Gastroesophageal sphincter (tissue), 4 donors: ENCODE measurements at regions not wholly inside any gene's neighbourhood (a gene's known extent, or its start where the extent isn't known, plus 50 kb on each side); places are given as distances from the start of the nearest gene placed in this dataset.

Experiments
- ATAC-seq: fragments of 150-250 bp; one replicate; pipeline ENCODE4 v1.9.1; 2016; ENCODE audit warnings: mild to moderate bottlenecking, moderate library complexity
- H3K27ac ChIP-seq, 4 donors: fragments of 200-600 bp; sonication (generic) in 3 of 4; 1 replicate in 3 of 4; 2 replicates in 1 of 4; pipeline ENCODE4 v1.5.1; 2016 to 2019
- H3K27me3 ChIP-seq: fragments of 200-600 bp; sonication (generic); one replicate; pipeline ENCODE4 v1.5.1; 2019
- H3K36me3 ChIP-seq, 2 donors: fragments of 200-600 bp; sonication (generic); one replicate each; pipeline ENCODE4 v1.5.1; 2019; ENCODE audit warnings: control low read depth in 1 of 2
- H3K4me1 ChIP-seq, 3 donors: fragments of 200-600 bp; sonication (generic); 1 replicate in 2 of 3; 2 replicates in 1 of 3; pipeline ENCODE4 v1.5.1; 2016 to 2019; ENCODE audit warnings: control low read depth in 2 of 3
- H3K4me3 ChIP-seq, 2 donors: fragments of 200-600 bp; sonication (generic); one replicate each; pipeline ENCODE4 v1.5.1; 2019; ENCODE audit warnings: mild to moderate bottlenecking in 1 of 2, moderate library complexity in 1 of 2
- H3K9me3 ChIP-seq, 3 donors: fragments of 200-600 bp; sonication (generic); one replicate each; pipeline ENCODE4 v1.5.1; 2017 to 2019; ENCODE audit warnings: control low read depth in 2 of 3
- EP300 ChIP-seq: sonication (generic); formaldehyde crosslinking; IDR thresholded peaks from one replicate; pipeline ENCODE4 v1.6.1; 2017; ENCODE audit warnings: antibody characterized with exemption, mild to moderate bottlenecking
- POLR2A ChIP-seq, 2 donors: fragments of 450-650 bp; IDR thresholded peaks; one replicate each; pipeline ENCODE4 v1.6.1; 2017; ENCODE audit warnings: antibody characterized with exemption in 2 of 2, mild to moderate bottlenecking in 2 of 2, moderate library complexity in 1 of 2
- POLR2AphosphoS5 ChIP-seq: sonication (generic); formaldehyde crosslinking; IDR thresholded peaks from one replicate; pipeline ENCODE4 v1.6.1; 2017; ENCODE audit warnings: antibody characterized with exemption
- WGBS, 2 donors: methylation state at CpG; one replicate each; pipeline ENCODE4 v1.1.5; 2018; ENCODE audit warnings: low coverage in 1 of 2; 5-methylcytosine and 5-hydroxymethylcytosine counted together
- TF ChIP-seq, protein P1 (sequence below), 4 experiments: fragments of 200-600 bp in 2 of 4; fragments of 450-650 bp in 2 of 4; sonication (generic) in 1 of 4; IDR thresholded peaks; one replicate each; pipeline ENCODE4 v1.5.1; 2017 to 2019; ENCODE audit warnings: antibody characterized with exemption in 4 of 4, mild to moderate bottlenecking in 2 of 4, moderate library complexity in 2 of 4

DNA sequence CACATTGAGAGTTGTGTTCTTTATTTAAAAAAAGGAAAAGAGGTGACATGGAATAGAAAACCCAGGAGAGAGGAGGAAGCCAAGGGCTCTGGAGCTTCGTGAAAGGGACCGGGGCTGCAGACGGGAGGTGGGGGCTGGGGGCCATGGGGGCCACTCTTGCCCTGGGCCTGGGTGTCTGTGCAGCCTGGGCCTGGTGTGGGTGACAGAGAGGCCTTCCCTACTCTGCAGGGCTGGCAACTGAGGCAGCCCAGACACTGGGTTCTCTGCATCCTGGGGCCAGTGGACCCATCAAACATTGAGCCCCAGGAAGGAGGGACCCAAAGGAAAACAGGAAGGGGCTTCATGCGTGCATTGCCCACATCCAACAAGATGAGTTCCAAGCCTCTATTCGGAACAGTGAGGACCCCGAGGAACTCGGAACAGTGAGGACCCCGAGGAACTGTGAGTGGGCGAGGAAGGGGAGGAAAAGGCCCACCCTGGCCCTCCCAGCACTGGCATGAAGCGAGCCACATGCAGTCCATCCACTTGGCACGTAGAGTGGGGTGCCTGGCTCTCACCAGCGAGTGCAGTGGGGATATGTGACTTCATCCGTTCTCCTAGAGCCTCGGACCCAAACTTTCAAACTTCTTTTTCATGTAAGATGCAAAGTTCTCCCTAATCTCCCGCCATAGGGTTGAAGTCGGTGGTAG lies 1121.6 kb downstream of the BRD1 start:
- WGBS, 2 donors, result 53 to 78% methylated on average over 2 to 10 of the region's 16 CpGs

DNA sequence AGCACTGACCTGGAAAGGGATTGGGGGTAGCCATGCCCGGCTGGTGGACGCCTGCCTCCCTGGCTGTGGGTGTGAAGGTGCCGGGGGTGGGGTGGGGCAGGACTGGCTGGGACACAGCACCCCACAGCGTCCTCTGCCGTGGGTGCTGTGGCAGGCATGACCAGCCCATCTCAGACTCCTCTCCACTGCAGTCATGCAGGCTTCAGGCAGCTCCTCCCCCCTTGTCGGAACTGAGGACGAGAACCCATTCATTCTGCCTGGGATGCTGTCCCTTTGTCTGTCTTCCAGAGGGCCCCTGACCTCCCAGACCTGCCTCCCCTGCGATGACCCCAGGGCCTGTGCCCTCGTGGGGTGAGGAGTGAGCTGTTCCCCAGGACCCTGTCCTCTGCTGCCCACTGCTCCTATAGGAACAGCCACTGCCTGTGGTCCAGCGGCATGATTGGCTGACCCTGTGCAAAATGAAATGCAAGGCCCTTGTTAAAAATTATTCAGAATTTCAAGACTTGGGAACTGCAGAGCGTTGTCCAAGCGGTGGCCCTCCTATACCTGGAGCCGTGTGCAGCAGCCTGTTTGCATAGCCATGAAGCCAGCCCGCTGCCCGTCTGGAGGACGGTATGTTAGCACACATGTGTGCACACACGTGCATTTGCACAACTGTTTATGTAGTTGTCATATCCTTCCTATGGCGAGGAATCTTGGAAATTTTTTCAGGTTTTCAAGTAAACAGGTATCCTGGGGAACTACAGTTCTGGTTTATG lies 1122.3 kb downstream of the BRD1 start:
- H3K36me3 ChIP-seq, result no peaks in the 10 kb centered on the region
- H3K27ac ChIP-seq, result no peak overlapping the region
- WGBS, 2 donors, result 82 to 83% methylated on average over 6 to 7 of the region's 18 CpGs
- TF ChIP-seq, protein P1, sequence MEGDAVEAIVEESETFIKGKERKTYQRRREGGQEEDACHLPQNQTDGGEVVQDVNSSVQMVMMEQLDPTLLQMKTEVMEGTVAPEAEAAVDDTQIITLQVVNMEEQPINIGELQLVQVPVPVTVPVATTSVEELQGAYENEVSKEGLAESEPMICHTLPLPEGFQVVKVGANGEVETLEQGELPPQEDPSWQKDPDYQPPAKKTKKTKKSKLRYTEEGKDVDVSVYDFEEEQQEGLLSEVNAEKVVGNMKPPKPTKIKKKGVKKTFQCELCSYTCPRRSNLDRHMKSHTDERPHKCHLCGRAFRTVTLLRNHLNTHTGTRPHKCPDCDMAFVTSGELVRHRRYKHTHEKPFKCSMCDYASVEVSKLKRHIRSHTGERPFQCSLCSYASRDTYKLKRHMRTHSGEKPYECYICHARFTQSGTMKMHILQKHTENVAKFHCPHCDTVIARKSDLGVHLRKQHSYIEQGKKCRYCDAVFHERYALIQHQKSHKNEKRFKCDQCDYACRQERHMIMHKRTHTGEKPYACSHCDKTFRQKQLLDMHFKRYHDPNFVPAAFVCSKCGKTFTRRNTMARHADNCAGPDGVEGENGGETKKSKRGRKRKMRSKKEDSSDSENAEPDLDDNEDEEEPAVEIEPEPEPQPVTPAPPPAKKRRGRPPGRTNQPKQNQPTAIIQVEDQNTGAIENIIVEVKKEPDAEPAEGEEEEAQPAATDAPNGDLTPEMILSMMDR (IDR thresholded peaks at IDR 0.05), result no peak
- no peak for TF ChIP-seq POLR2AphosphoS5
- TF ChIP-seq EP300, result no peak
- TF ChIP-seq POLR2A (IDR thresholded peaks at IDR 0.05), result no peak
- H3K27me3 ChIP-seq, result peaks cover 22% of the 10 kb centered on the region
- H3K4me3 ChIP-seq, result no peak overlapping the region
- H3K9me3 ChIP-seq, result no peaks in the 10 kb centered on the region
- no peaks in the 10 kb centered on the region for H3K4me1 ChIP-seq
- ATAC-seq, result no peak

More for the DNA sequence above, 1121.6 kb downstream of the BRD1 start:
- peaks cover 22% of the 10 kb centered on the region for H3K27me3 ChIP-seq
- TF ChIP-seq POLR2A (IDR thresholded peaks at IDR 0.05) (no peak), POLR2AphosphoS5 (no peak), EP300 (no peak)
- TF ChIP-seq, protein P1 (IDR thresholded peaks at IDR 0.05), result no peak
- no peaks in the 10 kb centered on the region for H3K9me3 ChIP-seq
- no peak for ATAC-seq
- H3K36me3 ChIP-seq, result no peaks in the 10 kb centered on the region
- no peak overlapping the region for H3K4me3 ChIP-seq
- no peak overlapping the region for H3K27ac ChIP-seq
- H3K4me1 ChIP-seq, result no peaks in the 10 kb centered on the region

DNA sequence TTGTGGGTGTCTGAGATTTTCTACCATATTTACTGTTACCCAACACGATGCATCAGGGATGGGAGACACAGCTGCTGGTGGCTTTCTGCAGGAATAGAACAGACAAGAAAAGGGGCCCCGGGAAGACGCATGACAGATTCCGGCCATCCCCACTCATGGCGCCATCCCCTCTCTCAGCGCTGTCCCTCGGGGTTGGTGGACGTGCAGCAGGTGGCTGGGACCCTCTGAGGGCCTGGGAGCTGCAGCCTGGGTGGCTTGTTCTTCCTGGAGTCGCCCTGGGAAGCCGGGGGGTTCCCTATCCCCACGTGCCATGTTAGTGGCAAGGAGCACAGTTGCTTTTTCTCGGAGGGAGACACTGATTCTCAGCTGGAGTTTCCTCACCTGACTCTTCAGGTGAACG lies 1123.3 kb downstream of the BRD1 start:
- 47 to 73% methylated on average over 2 to 5 of the region's 13 CpGs for WGBS, 2 donors
- H3K27ac ChIP-seq, result no peak overlapping the region
- TF ChIP-seq POLR2AphosphoS5, result no peak
- TF ChIP-seq, protein P1 (IDR thresholded peaks at IDR 0.05), result no peak
- TF ChIP-seq EP300, result no peak
- TF ChIP-seq POLR2A (IDR thresholded peaks at IDR 0.05), result no peak

DNA sequence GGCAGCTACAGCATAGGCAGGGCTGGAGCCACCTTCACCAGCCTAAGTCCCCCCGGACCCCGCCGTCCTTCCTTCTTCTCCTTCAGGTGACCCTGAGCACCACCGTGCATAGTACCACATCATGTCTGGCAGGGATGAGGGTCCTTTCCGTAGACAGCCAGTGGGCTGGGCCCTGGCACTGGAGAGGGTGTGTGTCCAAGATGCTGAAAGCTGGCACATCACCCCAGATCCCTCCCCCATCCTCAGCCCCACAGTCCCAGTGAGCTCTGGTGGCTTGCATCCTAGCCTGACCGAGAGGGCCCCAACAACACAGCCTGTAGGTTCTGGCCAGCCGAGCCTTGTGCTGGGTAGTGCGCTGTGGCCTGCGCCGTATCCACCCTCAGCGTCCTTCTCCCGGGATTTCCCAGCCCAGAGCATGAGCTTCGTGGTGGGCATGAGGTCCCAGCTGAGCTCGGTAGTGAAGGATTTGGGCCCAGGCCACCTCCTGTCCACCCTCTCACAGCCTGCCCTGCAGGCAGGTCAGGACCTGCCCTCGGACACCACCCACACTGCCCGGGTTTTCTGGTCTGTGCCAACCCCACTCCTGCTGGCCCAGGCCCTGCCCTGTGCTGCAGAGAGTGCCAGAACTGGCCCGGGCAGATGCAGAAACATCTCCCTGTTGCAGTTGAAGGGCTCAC lies 1124.3 kb downstream of the BRD1 start:
- Histone ChIP-seq H3K9me3 (no peaks in the 10 kb centered on the region), H3K4me1 (no peaks in the 10 kb centered on the region), H3K27me3 (peaks cover 22% of the 10 kb centered on the region), H3K36me3 (no peaks in the 10 kb centered on the region), H3K4me3 (no peak overlapping the region), H3K27ac (no peak overlapping the region)
- TF ChIP-seq POLR2AphosphoS5 (no peak), EP300 (no peak), POLR2A (IDR thresholded peaks at IDR 0.05) (no peak)
- TF ChIP-seq, protein P1 (IDR thresholded peaks at IDR 0.05), result no peak
- 96% methylated on average over 4 of the region's 17 CpGs; no CpG with 5 or more reads in 1 of the 2 donors for WGBS, 2 donors
- no peak for ATAC-seq

More for the DNA sequence above, 1123.3 kb downstream of the BRD1 start:
- Histone ChIP-seq H3K4me1 (no peaks in the 10 kb centered on the region), H3K36me3 (no peaks in the 10 kb centered on the region), H3K4me3 (no peak overlapping the region), H3K9me3 (no peaks in the 10 kb centered on the region), H3K27me3 (peaks cover 22% of the 10 kb centered on the region)
- ATAC-seq, result no peak
